HT1080 (cell line): ENCODE measurements at regions not wholly inside any gene's neighbourhood (a gene's known extent, or its start where the extent isn't known, plus 50 kb on each side); places are given as distances from the start of the nearest gene placed in this dataset.
A peak's percentile ranks its signal among the peaks of the same experiment; 100 is the strongest.
"Not testable (repeated sequence)": the region's sequence is repeated elsewhere in the genome, so short reads cannot be mapped to it uniquely, and the experiment has no call there.

Source experiments
- DNase-seq: peaks from one replicate; pipeline ENCODE4 v3.0.0-alpha.2; 2015; ENCODE audit warnings: low read depth

DNA sequence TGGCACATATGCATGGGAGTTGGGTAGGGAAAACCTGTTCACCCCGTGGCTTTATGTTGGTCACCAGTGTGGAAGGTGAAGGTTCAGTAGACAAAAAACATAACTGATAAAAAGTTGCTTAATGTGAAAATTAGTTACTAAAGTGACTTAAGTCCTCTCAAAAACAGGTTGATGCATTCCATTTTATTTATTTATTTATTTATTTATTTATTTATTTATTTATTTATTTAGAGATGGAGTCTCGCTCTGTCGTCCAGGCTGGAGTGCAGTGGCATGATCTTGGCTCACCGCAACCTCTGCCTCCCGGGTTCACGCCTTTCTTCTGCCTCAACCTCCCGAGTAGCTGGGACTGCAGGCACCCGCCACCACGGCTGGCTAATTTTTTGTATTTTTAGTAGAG lies 541.0 kb downstream of the DCDC2C start:
- DNase-seq: not testable (repeated sequence)

DNA sequence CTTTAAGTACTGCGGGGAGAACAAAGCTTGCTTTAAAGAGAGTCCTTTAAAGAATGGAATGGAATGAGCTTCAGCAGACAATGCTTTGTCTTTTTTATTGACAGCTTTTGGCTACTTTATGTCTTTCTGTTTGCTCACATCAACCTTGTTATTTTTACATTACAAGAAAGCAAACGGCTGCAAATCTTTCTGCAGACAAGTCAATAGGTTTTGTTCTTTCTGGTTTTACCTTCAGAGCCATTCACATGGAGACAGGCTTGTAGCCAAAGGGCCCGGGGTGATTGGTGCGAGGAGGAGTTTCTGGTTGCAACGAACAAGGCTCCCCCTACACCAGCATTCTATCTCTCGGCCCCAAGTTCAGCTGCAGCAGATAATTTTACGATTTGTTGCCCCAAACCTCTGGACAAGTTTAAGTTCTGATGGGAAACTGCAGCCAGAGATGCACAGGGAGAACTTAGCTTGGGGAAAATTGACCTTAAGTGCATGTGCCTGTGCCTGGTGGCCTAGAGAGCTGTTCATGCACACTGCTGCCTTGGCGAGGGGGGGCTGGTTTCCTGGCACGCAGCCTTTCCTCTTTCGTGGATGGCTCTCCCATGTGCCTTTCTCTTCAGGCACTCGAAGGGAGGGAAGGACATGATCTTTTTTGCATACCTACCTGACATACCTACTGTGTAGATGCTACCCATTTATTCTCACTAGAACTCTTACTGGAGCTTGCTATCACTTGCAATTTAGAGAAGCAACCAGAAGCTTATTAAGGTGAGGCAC lies 543.2 kb downstream of the DCDC2C start:
- no peak for DNase-seq

- peak; percentile 20 for DNase-seq
Observed at GRCh38 chr2:4247791-4248190, 544.4 kb downstream of the DCDC2C start.

DNA sequence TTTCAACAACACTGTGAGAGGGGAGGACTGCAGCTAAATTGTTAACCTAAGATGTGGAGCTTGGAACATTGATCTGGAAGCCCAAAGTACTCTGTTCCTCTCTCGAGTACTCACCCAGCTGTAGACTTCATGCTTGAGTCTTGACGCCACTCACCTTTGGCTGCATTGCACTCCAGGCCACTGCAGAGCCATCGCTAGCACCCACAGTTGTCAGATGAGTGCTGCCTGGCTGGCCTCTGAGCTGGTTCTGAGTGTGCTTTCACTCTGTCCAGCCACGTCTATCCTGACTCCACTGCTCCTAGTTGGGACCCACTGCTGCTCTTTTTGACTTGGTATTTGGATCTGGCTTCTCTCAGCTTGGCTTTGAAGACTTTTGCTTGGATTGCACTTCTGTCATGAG lies 552.1 kb downstream of the DCDC2C start:
- DNase-seq: no peak

GRCh38 chr2:4256351-4256750 lies 553.0 kb downstream of the DCDC2C start:
- no peak for DNase-seq

DNA sequence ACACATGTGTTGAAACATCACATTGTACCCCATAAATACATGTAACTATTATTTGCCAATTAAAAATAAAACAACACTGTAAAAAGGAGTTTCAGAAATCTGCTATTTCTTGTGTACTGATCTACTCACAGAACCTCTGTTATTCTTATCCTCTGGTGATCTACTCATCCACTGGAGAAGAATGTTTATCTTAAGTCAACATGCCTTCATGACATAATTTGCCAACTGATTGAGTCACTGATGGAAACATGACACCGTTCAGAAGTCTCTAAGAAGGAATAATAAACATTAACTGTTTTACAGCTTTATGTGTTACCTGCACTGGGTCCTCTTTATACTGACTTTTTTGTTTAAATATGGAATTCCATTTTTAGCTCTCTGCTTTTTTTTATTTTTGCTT lies 555.2 kb downstream of the DCDC2C start:
- DNase-seq: peak; percentile 69

DNA sequence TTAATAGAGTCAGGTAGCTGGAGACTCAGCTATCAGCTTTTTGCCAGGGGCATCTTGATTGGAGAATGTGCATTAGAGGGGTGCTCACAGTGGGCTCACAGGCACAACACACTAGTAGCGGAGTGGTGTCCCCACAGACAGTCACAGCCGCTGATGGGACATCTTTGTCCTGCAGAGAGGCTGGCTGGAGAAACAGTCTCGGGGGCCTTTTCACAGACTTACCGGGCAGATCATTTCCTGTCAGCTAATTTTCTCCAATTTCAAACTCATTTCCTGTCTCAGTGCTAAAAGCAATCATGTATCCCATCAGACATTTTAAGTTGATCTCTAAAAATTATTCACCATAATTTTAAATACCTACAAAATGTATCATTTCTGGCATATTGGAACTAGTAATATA lies 562.6 kb downstream of the DCDC2C start:
- no peak for DNase-seq

DNA sequence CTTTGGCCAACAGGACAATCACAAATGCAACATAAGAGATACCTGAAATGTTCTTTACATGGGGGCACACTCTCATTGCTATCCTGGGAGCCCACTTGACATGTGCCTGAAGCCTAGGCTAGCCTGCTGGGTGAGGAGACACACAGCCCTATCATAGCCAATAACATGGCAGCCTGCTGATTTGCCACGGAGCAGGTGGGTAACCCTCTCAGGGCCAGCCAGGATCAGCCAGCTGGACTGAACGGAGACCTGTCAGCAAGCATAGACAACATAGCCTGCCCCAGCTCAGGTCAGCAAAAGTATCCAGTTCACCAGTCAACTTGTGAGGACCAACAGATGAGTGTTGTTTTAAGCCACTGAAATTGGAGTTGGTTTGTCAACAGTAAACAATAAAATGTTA lies 566.5 kb downstream of the DCDC2C start:
- DNase-seq: no peak

DNA sequence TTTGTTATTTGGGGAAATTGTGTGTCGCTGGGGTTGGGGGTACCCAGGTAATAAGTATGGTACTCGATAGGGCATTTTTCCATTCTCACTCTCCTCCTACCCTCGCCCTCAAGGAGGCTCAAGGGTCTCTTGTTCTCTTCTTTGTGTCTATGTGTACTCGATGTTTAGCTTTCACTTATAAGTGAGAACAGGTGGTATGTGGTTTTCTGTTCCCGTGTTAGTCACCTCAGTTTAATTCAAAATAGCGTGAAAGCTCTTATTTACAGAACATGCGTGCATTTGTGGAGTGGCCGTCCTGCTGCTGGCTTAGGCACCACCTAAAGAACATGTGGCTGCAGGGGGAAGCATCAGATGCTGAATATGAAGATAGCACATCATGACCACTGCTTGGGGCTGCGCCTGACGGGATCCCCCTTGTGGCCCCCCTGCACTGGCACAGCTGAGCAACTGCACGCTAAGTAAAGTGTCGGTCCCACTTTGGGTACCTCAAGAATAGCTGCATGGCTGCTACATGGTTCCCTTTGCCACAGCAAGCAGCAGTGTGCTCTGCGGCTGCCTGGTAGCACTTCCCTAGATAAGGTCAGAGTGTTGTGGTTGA lies 569.0 kb downstream of the DCDC2C start:
- peak; percentile 12 for DNase-seq

DNA sequence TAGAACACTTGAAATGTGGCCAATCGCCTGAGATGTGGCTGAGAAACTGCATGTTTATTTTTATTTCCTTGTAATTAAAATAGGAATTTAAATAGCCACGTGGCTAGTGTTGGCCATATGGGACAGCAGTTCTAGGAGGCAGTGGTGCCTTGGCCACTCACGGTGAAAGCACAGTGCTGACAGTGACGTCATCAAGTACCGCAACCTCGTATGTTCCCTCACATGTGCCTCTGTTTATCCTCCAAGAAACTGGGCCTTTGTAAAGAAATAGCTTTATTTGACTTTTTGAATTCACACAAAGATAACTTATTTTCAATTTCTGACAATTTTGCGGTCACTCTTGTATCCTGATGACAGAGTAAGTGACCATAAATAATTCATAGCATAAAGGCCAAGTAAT lies 575.0 kb downstream of the DCDC2C start:
- no peak for DNase-seq

DNA sequence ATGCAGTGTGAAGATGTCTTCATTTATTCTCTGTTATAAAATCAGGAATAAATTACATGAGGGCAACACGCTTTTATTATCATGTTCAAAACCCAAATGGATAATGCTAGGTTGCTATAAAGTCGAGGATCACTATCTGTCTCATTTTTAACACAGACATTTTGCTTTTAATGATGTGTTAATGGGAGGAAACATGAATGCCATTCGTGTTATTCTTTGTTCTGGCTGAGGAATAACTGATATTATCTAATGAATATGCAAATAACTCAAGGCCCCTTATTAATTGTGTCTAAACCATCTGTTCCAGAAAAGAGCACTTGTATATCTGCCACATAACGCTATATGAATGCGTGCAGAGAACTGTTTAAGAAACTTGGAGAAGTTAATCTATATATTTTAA lies 576.1 kb downstream of the DCDC2C start:
- no peak for DNase-seq

- DNase-seq: no peak
Observed at GRCh38 chr2:4291430-4291829, 588.1 kb downstream of the DCDC2C start.

- DNase-seq: no peak
Observed at GRCh38 chr2:4295680-4296079, 592.3 kb downstream of the DCDC2C start.

GRCh38 chr2:4300616-4301015 lies 597.2 kb downstream of the DCDC2C start:
- DNase-seq: no peak

DNA sequence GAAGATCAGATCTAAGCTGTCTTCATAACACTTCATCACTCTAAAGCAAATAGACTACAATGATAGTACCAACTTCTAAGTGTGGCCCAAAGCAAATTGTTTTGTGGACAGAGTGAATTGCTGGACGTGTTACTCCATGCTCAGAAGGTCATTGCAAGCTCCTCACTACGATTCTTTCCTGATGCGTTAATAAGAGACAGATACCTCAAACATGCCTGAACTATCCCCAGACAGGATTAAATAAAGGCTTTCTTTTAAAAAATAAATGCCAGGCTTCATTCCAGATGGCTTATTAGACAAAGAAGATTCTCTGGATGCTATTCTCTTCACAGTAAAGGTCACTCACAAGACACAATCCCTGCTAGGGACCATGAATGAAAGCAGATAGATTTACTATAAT lies 621.2 kb downstream of the DCDC2C start:
- no peak for DNase-seq

DNA sequence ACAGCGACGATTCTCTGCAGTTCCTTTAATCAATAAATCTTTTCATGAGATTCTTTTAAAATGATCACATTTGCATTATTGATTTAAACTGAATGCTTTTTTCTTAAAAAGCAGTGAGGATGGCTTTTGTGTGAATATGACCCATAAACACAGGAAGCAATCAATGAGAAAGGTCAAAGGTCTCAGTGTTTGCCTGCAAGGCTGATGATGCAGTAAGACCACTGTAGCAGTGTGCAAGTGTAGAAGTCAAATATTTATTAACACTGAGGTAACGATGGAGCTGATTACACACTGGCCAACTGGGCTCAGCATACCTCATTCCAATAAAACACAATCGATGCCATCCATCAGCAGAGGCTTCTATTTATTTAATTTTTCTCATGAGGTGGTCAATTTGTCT lies 633.5 kb downstream of the DCDC2C start:
- DNase-seq: no peak

GRCh38 chr2:4338345-4338744 lies 635.0 kb downstream of the DCDC2C start:
- no peak for DNase-seq

DNA sequence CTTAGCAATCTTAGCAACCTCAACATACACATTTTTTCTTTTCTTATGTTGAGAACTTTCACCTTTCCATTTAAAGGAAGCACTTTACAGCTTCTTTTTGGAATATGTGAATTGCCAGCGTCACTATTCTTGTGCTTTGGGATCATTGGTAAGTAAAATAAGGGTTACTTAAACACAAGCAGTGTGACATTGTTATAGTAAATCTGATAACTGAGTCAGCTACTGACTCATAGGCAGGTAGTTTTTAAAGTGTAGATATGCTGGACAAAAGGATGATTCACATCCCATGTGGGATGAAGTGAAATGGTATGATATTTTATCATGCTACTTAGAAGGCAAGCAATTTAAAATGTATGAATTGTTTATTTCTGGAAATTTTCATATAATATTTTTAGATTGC lies 637.2 kb downstream of the DCDC2C start:
- peak; percentile 78 for DNase-seq

GRCh38 chr2:4346628-4347027 lies 643.3 kb downstream of the DCDC2C start:
- DNase-seq: no peak

DNA sequence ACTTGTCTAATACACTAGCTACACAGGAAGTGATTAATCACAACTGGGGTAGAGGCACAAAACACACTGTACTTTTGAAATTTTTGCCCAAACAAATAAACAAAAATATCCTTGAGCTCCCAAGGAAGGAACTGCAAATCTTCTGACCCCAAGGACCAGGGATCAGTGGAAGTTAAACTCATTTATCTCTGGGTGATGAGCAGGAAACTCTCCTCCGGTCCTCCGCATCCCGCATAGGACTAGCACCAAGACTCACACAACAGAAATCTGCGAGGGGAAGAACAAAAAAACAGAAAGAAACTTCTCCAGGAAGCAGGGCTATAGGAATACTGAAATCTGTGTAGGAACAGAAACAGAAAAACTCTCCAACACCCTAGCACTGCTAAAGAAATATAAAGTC lies 650.3 kb downstream of the DCDC2C start:
- no peak for DNase-seq

GRCh38 chr2:4354164-4354563 lies 650.8 kb downstream of the DCDC2C start:
- DNase-seq: no peak

- DNase-seq: peak; percentile 31
Observed at GRCh38 chr2:4354678-4355077, 651.3 kb downstream of the DCDC2C start.

GRCh38 chr2:4356109-4356508 lies 652.7 kb downstream of the DCDC2C start:
- no peak for DNase-seq
